Mesenchymal stem cell (in vitro differentiated cells and primary cell): ENCODE measurements at regions not wholly inside any gene's neighbourhood (a gene's known extent, or its start where the extent isn't known, plus 50 kb on each side); places are given as distances from the start of the nearest gene placed in this dataset.

Experiments used
- DNase-seq: peaks from one replicate; pipeline ENCODE4 v3.0.0-alpha.2; 2013
- H2AFZ ChIP-seq: one replicate; pipeline ENCODE4 v1.6.1; 2013; ENCODE audit warnings: low read depth, mild to moderate bottlenecking, control low read depth, inconsistent platforms, low read length, moderate library complexity
- H2AK5ac ChIP-seq: 2 replicates; pipeline ENCODE4 v1.6.1; 2013; ENCODE audit warnings: low read length, moderate library complexity, mild to moderate bottlenecking, inconsistent platforms; ENCODE audit not compliant: severe bottlenecking
- H2BK120ac ChIP-seq: one replicate; pipeline ENCODE4 v1.6.1; 2013; ENCODE audit warnings: low read depth, mild to moderate bottlenecking, inconsistent platforms, low read length, moderate library complexity
- H2BK12ac ChIP-seq, 2 experiments: one replicate each; pipeline ENCODE4 v1.6.1; 2013; ENCODE audit warnings: inconsistent platforms in 2 of 2, low read length in 2 of 2, mild to moderate bottlenecking in 2 of 2, moderate library complexity in 2 of 2, control low read depth in 1 of 2
- H2BK15ac ChIP-seq: one replicate; pipeline ENCODE4 v1.6.1; 2013; ENCODE audit warnings: mild to moderate bottlenecking, low read depth, inconsistent platforms; ENCODE audit not compliant: poor library complexity, severe bottlenecking
- H2BK5ac ChIP-seq: 2 replicates; pipeline ENCODE4 v1.6.1; 2013; ENCODE audit warnings: low read depth, mild to moderate bottlenecking, low read length, control low read depth, inconsistent platforms; ENCODE audit not compliant: poor library complexity, severe bottlenecking
- H3K14ac ChIP-seq, 2 experiments: one replicate each; pipeline ENCODE4 v1.6.1; 2013; ENCODE audit warnings: inconsistent platforms in 2 of 2, low read length in 2 of 2, control low read depth in 1 of 2, mild to moderate bottlenecking in 1 of 2, moderate library complexity in 1 of 2
- H3K18ac ChIP-seq, 2 experiments: one replicate each; pipeline ENCODE4 v1.6.1; 2013; ENCODE audit warnings: inconsistent platforms in 2 of 2, low read length in 2 of 2, control low read depth in 1 of 2, low read depth in 1 of 2, mild to moderate bottlenecking in 1 of 2
- H3K23ac ChIP-seq, 2 experiments: one replicate each; pipeline ENCODE4 v1.6.1; 2013; ENCODE audit warnings: inconsistent platforms in 2 of 2, low read length in 2 of 2, mild to moderate bottlenecking in 2 of 2, moderate library complexity in 2 of 2, control low read depth in 1 of 2
- H3K27ac ChIP-seq: 2 replicates; pipeline ENCODE4 v1.5.1; 2013; ENCODE audit warnings: mild to moderate bottlenecking, moderate library complexity, low read length, control low read depth, inconsistent platforms; ENCODE audit not compliant: poor library complexity, severe bottlenecking
- H3K27me3 ChIP-seq, 2 experiments: 2 replicates each; pipeline versions ENCODE4 v1.6.1 to v1.7.0; 2013; ENCODE audit warnings: low read length in 2 of 2, mild to moderate bottlenecking in 2 of 2, moderate library complexity in 2 of 2, control low read depth in 1 of 2, inconsistent platforms in 1 of 2; ENCODE audit not compliant: control insufficient read depth in 1 of 2, insufficient read depth in 1 of 2
- H3K36me3 ChIP-seq, 2 experiments: 2 replicates each; pipeline versions ENCODE4 v1.6.1 to v1.7.0; 2013; ENCODE audit warnings: low read length in 2 of 2, control low read depth in 1 of 2, inconsistent platforms in 1 of 2, low read depth in 1 of 2, mild to moderate bottlenecking in 1 of 2; ENCODE audit not compliant: insufficient read depth in 2 of 2, control insufficient read depth in 1 of 2
- H3K4ac ChIP-seq, 2 experiments: one replicate each; pipeline ENCODE4 v1.6.1; 2013; ENCODE audit warnings: inconsistent platforms in 2 of 2, low read length in 2 of 2, mild to moderate bottlenecking in 2 of 2, moderate library complexity in 2 of 2, control low read depth in 1 of 2, low read depth in 1 of 2
- H3K4me1 ChIP-seq: 2 replicates; pipeline ENCODE4 v1.6.1; 2013; ENCODE audit warnings: low read depth, low read length, control low read depth; ENCODE audit not compliant: control insufficient read depth, insufficient read depth
- H3K4me2 ChIP-seq: 2 replicates; pipeline ENCODE4 v1.6.1; 2013; ENCODE audit warnings: low read length, mild to moderate bottlenecking, inconsistent platforms; ENCODE audit not compliant: poor library complexity, severe bottlenecking
- H3K4me3 ChIP-seq, 2 experiments: 2 replicates each; pipeline versions ENCODE4 v1.5.1 to v1.7.0; 2013; ENCODE audit warnings: low read length in 2 of 2, mild to moderate bottlenecking in 2 of 2, control low read depth in 1 of 2, low read depth in 1 of 2; ENCODE audit not compliant: insufficient read depth in 1 of 2
- H3K79me1 ChIP-seq: replicated peaks from 2 replicates; pipeline ENCODE4 v1.6.1; 2013; ENCODE audit warnings: mild to moderate bottlenecking, control low read depth, low read length, inconsistent platforms; ENCODE audit not compliant: poor library complexity, severe bottlenecking
- H3K9ac ChIP-seq: 2 replicates; pipeline ENCODE4 v1.7.0; 2013; ENCODE audit warnings: mild to moderate bottlenecking, low read length, moderate library complexity
- H3K9me3 ChIP-seq: 2 replicates; pipeline ENCODE4 v1.7.0; 2013; ENCODE audit warnings: mild to moderate bottlenecking, low read length; ENCODE audit not compliant: control insufficient read depth
- H4K8ac ChIP-seq: one replicate; pipeline ENCODE4 v1.6.1; 2013; ENCODE audit warnings: inconsistent platforms, mild to moderate bottlenecking, low read length, moderate library complexity
- H4K91ac ChIP-seq: one replicate; pipeline ENCODE4 v1.6.1; 2013; ENCODE audit warnings: mild to moderate bottlenecking, low read length, inconsistent platforms
- WGBS: methylation state at CpG from one replicate; pipeline ENCODE4 v1.1.7; 2013; ENCODE audit warnings: mixed read lengths; 5-methylcytosine and 5-hydroxymethylcytosine counted together

GRCh38 chr14:38723277-38723676 is 379.8 kb downstream of the SEC23A start:
- no peak overlapping the region for H4K8ac ChIP-seq
- 100% methylated on average over 1 of the region's 1 CpG for WGBS

GRCh38 chr14:38721822-38722431 is 381.1 kb downstream of the SEC23A start:
- H3K27ac ChIP-seq = no peak overlapping the region
- DNase-seq = peak; percentile 64
- no peaks in the 10 kb centered on the region for H3K27me3 ChIP-seq
- H3K4me1 ChIP-seq = no peaks in the 10 kb centered on the region
- no peak overlapping the region for H3K4me3 ChIP-seq
- H2AK5ac ChIP-seq = no peak overlapping the region
- H4K91ac ChIP-seq = no peak overlapping the region
- H2BK120ac ChIP-seq = no peak overlapping the region
- no peaks in the 10 kb centered on the region for H3K36me3 ChIP-seq
- no peak overlapping the region for H3K18ac ChIP-seq
- H3K23ac ChIP-seq = no peak overlapping the region
- H2BK5ac ChIP-seq = no peak overlapping the region
- H3K9me3 ChIP-seq = no peaks in the 10 kb centered on the region
- H3K79me1 ChIP-seq = no peaks in the 10 kb centered on the region
- no peak overlapping the region for H3K4ac ChIP-seq
- no peak overlapping the region for H3K9ac ChIP-seq
- no peak overlapping the region for H2BK12ac ChIP-seq
- H3K4me2 ChIP-seq = no peak overlapping the region
- H2AFZ ChIP-seq = no peak overlapping the region
- no peak overlapping the region for H4K8ac ChIP-seq
- WGBS = 49% methylated on average over 4 of the region's 4 CpGs
- H3K14ac ChIP-seq = no peak overlapping the region
- H2BK15ac ChIP-seq = no peak overlapping the region

More at GRCh38 chr14:38723277-38723676, 379.8 kb downstream of the SEC23A start:
- no peak overlapping the region for H2AFZ ChIP-seq
- H2BK5ac ChIP-seq = no peak overlapping the region
- H2BK12ac ChIP-seq = no peak overlapping the region
- no peak for DNase-seq
- no peak overlapping the region for H2BK15ac ChIP-seq
- H3K9ac ChIP-seq = no peak overlapping the region
- no peak overlapping the region for H3K27ac ChIP-seq
- no peak overlapping the region for H3K4me3 ChIP-seq
- H3K36me3 ChIP-seq = no peaks in the 10 kb centered on the region
- H4K91ac ChIP-seq = no peak overlapping the region
- H3K4me1 ChIP-seq = no peaks in the 10 kb centered on the region
- H3K4ac ChIP-seq = no peak overlapping the region
- no peak overlapping the region for H2AK5ac ChIP-seq
- H3K4me2 ChIP-seq = no peak overlapping the region
- H3K14ac ChIP-seq = no peak overlapping the region
- no peaks in the 10 kb centered on the region for H3K9me3 ChIP-seq
- no peak overlapping the region for H2BK120ac ChIP-seq
- H3K27me3 ChIP-seq = no peaks in the 10 kb centered on the region
- H3K18ac ChIP-seq = no peak overlapping the region
- no peaks in the 10 kb centered on the region for H3K79me1 ChIP-seq
- no peak overlapping the region for H3K23ac ChIP-seq

DNA sequence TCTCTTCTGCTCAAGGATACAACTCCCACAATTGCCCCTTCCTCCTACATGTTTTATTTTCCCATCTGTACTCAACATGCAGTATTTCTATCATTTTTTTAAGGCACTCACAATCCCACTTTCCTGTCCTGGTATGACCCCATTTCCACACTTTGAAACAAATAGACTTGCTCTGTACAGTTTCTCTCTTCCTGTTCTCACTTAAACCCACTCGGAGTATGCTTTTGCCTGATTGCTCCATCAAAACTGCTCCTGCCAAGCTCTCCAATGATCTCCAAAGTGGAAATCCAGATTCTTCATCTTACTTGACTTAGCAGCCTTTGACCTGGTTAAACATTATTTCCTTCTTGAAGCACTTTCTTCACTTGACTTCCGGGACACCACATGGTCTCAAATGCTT is 384.5 kb downstream of the SEC23A start:
- no peak for DNase-seq
- Histone ChIP-seq H3K4me2 (no peak overlapping the region), H3K27ac (no peak overlapping the region), H3K36me3 (no peaks in the 10 kb centered on the region), H3K9me3 (no peaks in the 10 kb centered on the region), H3K4me3 (no peak overlapping the region), H3K9ac (no peak overlapping the region), H3K14ac (no peak overlapping the region), H3K27me3 (no peaks in the 10 kb centered on the region), H2AK5ac (no peak overlapping the region), H2BK15ac (no peak overlapping the region), H2BK120ac (no peak overlapping the region), H3K79me1 (no peaks in the 10 kb centered on the region), H2BK5ac (no peak overlapping the region), H3K4me1 (no peaks in the 10 kb centered on the region), H3K23ac (no peak overlapping the region), H3K4ac (no peak overlapping the region), H4K91ac (no peak overlapping the region), H3K18ac (no peak overlapping the region), H4K8ac (no peak overlapping the region), H2BK12ac (no peak overlapping the region), H2AFZ (no peak overlapping the region)
- 94% methylated on average over 2 of the region's 2 CpGs for WGBS

- Histone ChIP-seq H4K91ac (no peak overlapping the region), H3K27ac (no peak overlapping the region), H2BK12ac (no peak overlapping the region), H2BK15ac (no peak overlapping the region), H3K9me3 (no peaks in the 10 kb centered on the region), H3K27me3 (no peaks in the 10 kb centered on the region), H3K18ac (no peak overlapping the region), H3K9ac (no peak overlapping the region), H3K4me1 (no peaks in the 10 kb centered on the region), H2BK120ac (no peak overlapping the region), H3K79me1 (no peaks in the 10 kb centered on the region), H2AK5ac (no peak overlapping the region), H3K36me3 (no peaks in the 10 kb centered on the region), H3K4me2 (no peak overlapping the region), H3K4me3 (no peak overlapping the region), H2BK5ac (no peak overlapping the region), H4K8ac (no peak overlapping the region), H3K14ac (no peak overlapping the region), H3K4ac (no peak overlapping the region), H2AFZ (no peak overlapping the region), H3K23ac (no peak overlapping the region)
- no peak for DNase-seq
- 88% methylated on average over 3 of the region's 3 CpGs for WGBS
Measured at GRCh38 chr14:38716926-38717325, 386.1 kb downstream of the SEC23A start.
